ENCODE measurements at regions not wholly inside any gene's neighbourhood (a gene's known extent, or its start where the extent isn't known, plus 50 kb on each side); places are given as distances from the start of the nearest gene placed in this dataset.
A peak's percentile ranks its signal among the peaks of the same experiment; 100 is the strongest.
"Not testable (repeated sequence)": the region's sequence is repeated elsewhere in the genome, so short reads cannot be mapped to it uniquely, and the experiment has no call there.

DNA sequence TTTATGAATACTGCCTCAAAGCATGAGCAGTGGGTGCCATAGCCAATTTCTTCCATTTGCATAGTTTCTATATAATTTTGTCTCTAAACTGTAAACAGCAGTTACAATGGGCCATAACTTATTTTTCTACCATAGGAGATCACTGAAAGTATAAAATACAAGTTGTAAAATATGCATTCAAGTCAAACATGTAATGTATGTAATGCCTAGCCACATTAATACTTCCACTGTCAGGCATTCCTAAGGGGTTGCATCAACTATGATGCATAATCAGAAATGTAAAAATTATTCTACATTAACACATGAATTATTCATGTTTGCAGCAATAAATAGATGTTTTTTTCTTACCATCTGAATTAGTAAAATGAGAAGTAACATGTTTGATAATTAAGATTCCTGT, 560.3 kb upstream of the ZP4 start:
- DNase-seq (ENCODE audit: low read depth) = no peak

DNA sequence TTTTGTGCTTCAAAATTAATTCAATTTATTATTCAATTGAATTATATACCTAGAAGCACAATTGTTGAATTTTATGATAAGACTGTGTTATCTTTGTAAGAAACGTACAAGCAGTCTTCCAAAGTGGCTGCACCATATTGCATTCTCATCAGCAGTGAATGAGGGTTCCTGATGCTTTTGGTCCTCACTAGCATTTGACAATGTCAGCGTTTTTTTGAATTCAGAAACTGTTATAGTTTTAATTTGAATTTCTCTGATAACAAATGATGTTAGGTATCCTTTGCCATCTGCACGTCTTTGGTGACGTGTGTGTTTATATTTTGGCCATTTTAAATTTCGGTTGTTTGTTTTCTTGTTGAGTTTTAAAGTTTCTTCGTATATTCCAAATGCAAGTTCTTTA, 553.0 kb upstream of the ZP4 start:
- H3K4me3 ChIP-seq (ENCODE audit: low read depth, low read length) = no peak overlapping the region
- DNase-seq (ENCODE audit: low read depth) = no peak
- no peak for TF ChIP-seq CTCF (IDR thresholded peaks at IDR 0.05; ENCODE audit: insufficient read depth, low read depth, low read length)

More for the DNA sequence above, 560.3 kb upstream of the ZP4 start:
- no peak overlapping the region for H3K4me3 ChIP-seq (ENCODE audit: low read depth, low read length)
- TF ChIP-seq CTCF (IDR thresholded peaks at IDR 0.05; ENCODE audit: insufficient read depth, low read depth, low read length) = no peak

DNA sequence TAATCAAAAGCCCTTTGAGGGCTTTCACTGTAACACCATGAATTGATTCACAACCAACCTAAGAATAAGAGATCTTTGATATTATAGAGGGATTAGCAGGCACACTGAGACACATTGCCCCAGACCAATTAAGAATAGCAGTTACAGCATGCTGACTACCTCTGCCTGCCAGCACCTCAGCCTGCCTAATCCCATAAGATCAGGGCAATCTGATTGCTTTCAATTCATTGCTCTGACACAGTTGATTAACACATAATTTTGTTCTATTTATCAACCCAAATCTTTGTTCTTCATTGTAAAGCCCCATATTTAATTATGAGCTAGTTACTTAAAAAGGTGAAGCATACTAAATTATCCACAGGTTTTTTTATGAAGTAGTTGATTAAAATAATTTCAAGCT, 548.8 kb upstream of the ZP4 start:
- DNase-seq (ENCODE audit: low read depth) = no peak
- no peak for TF ChIP-seq CTCF (IDR thresholded peaks at IDR 0.05; ENCODE audit: insufficient read depth, low read depth, low read length)
- H3K4me3 ChIP-seq (ENCODE audit: low read depth, low read length) = no peak overlapping the region

DNA sequence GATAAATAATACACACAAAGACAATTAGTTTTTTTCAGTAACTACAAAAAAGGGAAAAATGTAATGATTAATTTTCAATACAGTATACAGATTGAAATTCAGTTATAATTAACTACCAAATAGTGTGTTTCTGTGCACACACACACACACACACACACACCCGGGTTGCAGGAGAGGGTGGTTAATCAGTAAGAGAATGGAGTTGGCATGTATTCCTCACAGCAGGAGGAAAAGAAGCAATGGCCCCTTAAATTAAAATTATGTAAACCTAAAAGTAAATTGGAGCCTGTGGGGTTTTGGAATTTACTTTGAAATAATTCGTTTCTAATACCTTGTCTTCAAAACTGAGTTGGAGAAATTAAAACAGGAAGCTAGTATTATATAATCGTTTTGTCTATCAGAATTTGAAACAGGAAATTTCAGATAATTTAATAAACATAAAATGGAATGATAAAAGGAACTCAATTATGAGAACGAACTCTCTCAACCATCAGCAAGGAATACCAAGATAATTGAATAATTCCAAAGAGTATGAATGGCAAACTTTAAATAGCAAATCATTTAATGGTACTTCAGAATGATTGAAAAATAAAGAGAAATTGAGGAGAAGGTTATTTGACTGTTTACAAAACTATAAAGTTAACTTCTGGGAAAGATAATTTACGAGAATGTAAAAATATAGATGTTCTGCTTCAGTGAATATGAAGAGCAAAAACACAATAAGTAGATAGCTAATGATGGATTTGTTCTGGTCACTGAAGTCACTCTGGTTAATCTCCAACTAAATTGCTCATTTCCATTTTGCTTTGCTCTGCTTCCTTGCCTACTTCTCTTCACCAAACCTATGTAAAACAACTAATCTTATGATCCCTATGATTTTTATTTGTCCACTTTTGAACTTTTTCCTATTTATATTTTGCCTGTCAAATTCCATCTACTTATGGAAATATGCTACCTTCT, 547.9 kb upstream of the ZP4 start:
- TF ChIP-seq CTCF (IDR thresholded peaks at IDR 0.05; ENCODE audit: insufficient read depth, low read depth, low read length) = no peak
- no peak for DNase-seq (ENCODE audit: low read depth)
- H3K4me3 ChIP-seq (ENCODE audit: low read depth, low read length) = no peak overlapping the region

DNA sequence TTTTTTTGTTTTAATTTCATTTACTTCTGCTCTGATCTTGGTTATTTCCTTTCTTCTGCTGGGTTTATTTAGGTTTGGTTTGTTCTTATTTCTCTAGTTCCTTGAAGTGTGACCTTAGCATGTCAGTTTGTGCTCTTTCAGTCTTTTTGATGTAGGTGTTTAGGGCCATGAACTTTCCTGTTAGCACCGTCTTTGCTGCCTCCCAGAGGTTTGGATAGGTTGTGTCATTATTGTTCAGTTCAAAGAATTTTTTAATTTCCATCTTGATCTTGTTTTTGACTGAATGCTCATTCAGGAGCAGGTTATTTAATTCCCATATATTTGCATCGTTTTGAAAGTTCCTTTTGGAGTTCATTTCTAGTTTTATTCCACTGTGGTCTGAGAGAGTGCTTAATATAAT, 539.0 kb upstream of the ZP4 start:
- not testable (repeated sequence) for DNase-seq (ENCODE audit: low read depth); H3K4me3 ChIP-seq (ENCODE audit: low read depth, low read length)

GRCh38 chr1:238419209-238419608, 528.5 kb upstream of the ZP4 start:
- no peak overlapping the region for H3K4me3 ChIP-seq (ENCODE audit: low read depth, low read length)
- no peak for TF ChIP-seq CTCF (IDR thresholded peaks at IDR 0.05; ENCODE audit: insufficient read depth, low read depth, low read length)
- no peak for DNase-seq (ENCODE audit: low read depth)

GRCh38 chr1:238409932-238410331, 519.2 kb upstream of the ZP4 start:
- TF ChIP-seq CTCF (IDR thresholded peaks at IDR 0.05; ENCODE audit: insufficient read depth, low read depth, low read length) = no peak
- H3K4me3 ChIP-seq (ENCODE audit: low read depth, low read length) = no peak overlapping the region
- peak; percentile 63 for DNase-seq (ENCODE audit: low read depth)
